Heart left ventricle (tissue), 13 donors: ENCODE measurements at regions not wholly inside any gene's neighbourhood (a gene's known extent, or its start where the extent isn't known, plus 50 kb on each side); places are given as distances from the start of the nearest gene placed in this dataset.

Source experiments
- CTCF ChIP-seq, 12 donors: fragments of 200-600 bp; sonication (generic) in 4 of 12; IDR thresholded peaks; one replicate each; pipeline versions ENCODE4 v1.5.0 to v1.8.0; 2018 to 2022; ENCODE audit warnings: antibody characterized with exemption in 12 of 12, mild to moderate bottlenecking in 5 of 12
- POLR2A ChIP-seq, 2 donors: fragments of 450-650 bp; IDR thresholded peaks; one replicate each; pipeline ENCODE4 v1.6.1; 2017; ENCODE audit warnings: antibody characterized with exemption in 2 of 2, mild to moderate bottlenecking in 2 of 2, moderate library complexity in 2 of 2
- donor health status: ischemic (EF 13 %, LVEDD 7.1; RV severe dilation, severe dysfunction).
- donor health status: DM: no; HTN: yes; CAD: no.
- donor health status: DM: no; HTN: no; CAD: no.
- donor health status: ischemic (EF 25% LVEDD 6.9; RV normal size, moderate dysfunction).
- donor health status: ischemic (EF 25% LVEDD 5.7; RV mildly dilated, moderate dysfunction).
- donor health status: ischemic (EF 35%, LVEDD 5.7; RV mildly dilated, moderate dysfunction).
- donor health status: nonischemic (EF 11% LVEDD 7.7; RV severe dilation, severe dysfunction).
- donor health status: DM: yes; HTN: yes; CAD: no.
- donor health status: PGD.
- donor health status: ischemic (EF 29% LVEDD 5.4; RV normal size, mild dysfunction).
- donor health status: nonischemic (EF 23%, LVEDD 6.1; RV moderate dilation, normal function).

DNA sequence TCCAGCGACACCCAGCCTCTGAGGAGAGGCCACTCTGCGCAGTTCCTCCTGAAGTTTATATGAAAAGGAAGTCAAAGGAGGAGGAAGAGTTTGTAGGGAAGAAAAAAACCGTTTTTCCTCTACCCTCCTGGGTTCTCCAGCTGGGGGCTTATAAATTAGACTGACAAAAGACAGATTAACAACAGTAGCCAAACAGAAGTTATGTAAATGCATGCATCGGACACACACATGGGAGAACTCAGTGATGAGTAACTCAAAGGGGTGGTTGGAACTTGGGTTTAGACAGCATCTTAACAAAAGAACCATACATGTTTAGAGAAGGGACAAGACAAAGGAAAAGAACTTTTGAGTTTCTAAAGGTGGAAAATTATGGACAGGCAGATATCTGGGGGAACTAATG, 71.2 kb downstream of the CD24 start:
- TF ChIP-seq POLR2A (IDR thresholded peaks at IDR 0.05): no peak
- no peak for TF ChIP-seq CTCF (IDR thresholded peaks at IDR 0.05)
